H9 (cell line): ENCODE measurements at regions not wholly inside any gene's neighbourhood (a gene's known extent, or its start where the extent isn't known, plus 50 kb on each side); places are given as distances from the start of the nearest gene placed in this dataset.

Experiments
- DNase-seq: peaks from one replicate; pipeline ENCODE4 v3.0.0-alpha.2; 2017
- H2AFZ ChIP-seq: one replicate; pipeline ENCODE4 v1.6.1; 2013; ENCODE audit warnings: mild to moderate bottlenecking, low read length, control low read depth, moderate library complexity
- H2AK5ac ChIP-seq: 2 replicates; pipeline ENCODE4 v1.6.1; 2013; ENCODE audit warnings: low read length, control low read depth, mixed read lengths; ENCODE audit not compliant: insufficient read length
- H2BK120ac ChIP-seq: one replicate; pipeline ENCODE4 v1.6.1; 2013; ENCODE audit warnings: low read depth, mild to moderate bottlenecking, low read length, control low read depth, inconsistent platforms; ENCODE audit not compliant: poor library complexity, severe bottlenecking
- H2BK12ac ChIP-seq: 2 replicates; pipeline ENCODE4 v1.6.1; 2013; ENCODE audit warnings: low read length, control low read depth, mixed read lengths, low read depth; ENCODE audit not compliant: insufficient read length
- H2BK15ac ChIP-seq: 2 replicates; pipeline ENCODE4 v1.6.1; 2013; ENCODE audit warnings: low read depth, low read length, control low read depth
- H2BK20ac ChIP-seq: one replicate; pipeline ENCODE4 v1.6.1; 2013; ENCODE audit warnings: low read depth, mild to moderate bottlenecking, low read length, control low read depth, inconsistent platforms; ENCODE audit not compliant: poor library complexity, severe bottlenecking
- H2BK5ac ChIP-seq: 2 replicates; pipeline ENCODE4 v1.6.1; 2013; ENCODE audit warnings: low read length, control low read depth, mixed read lengths; ENCODE audit not compliant: insufficient read length
- H3K14ac ChIP-seq: 2 replicates; pipeline ENCODE4 v1.6.1; 2013; ENCODE audit warnings: low read length, control low read depth; ENCODE audit not compliant: insufficient read depth
- H3K18ac ChIP-seq: 2 replicates; pipeline ENCODE4 v1.6.1; 2013; ENCODE audit warnings: low read depth, mild to moderate bottlenecking, mixed read lengths, low read length, control low read depth; ENCODE audit not compliant: insufficient read length
- H3K23ac ChIP-seq: 2 replicates; pipeline ENCODE4 v1.6.1; 2013; ENCODE audit warnings: low read length, control low read depth, mixed read lengths, low read depth; ENCODE audit not compliant: insufficient read length
- H3K23me2 ChIP-seq: 2 replicates; pipeline ENCODE4 v1.6.1; 2013; ENCODE audit warnings: low read depth, mild to moderate bottlenecking, mixed read lengths, low read length, control low read depth; ENCODE audit not compliant: insufficient read length, poor library complexity, severe bottlenecking
- H3K27ac ChIP-seq: 2 replicates; pipeline ENCODE4 v1.5.1; 2013; ENCODE audit warnings: low read length, control low read depth, mixed read lengths, low read depth; ENCODE audit not compliant: insufficient read length
- H3K27me3 ChIP-seq: 2 replicates; pipeline ENCODE4 v1.6.1; 2013; ENCODE audit warnings: low read length, control low read depth, inconsistent platforms; ENCODE audit not compliant: insufficient read depth
- H3K4ac ChIP-seq: 2 replicates; pipeline ENCODE4 v1.6.1; 2013; ENCODE audit warnings: low read depth, mild to moderate bottlenecking, control low read depth, inconsistent platforms, low read length, moderate library complexity
- H3K4me1 ChIP-seq: 2 replicates; pipeline ENCODE4 v1.6.1; 2013; ENCODE audit warnings: low read length, control low read depth, inconsistent platforms; ENCODE audit not compliant: insufficient read depth
- H3K4me2 ChIP-seq: 2 replicates; pipeline ENCODE4 v1.6.1; 2013; ENCODE audit warnings: low read length, control low read depth, mixed read lengths; ENCODE audit not compliant: insufficient read length, insufficient read depth
- H3K56ac ChIP-seq: 2 replicates; pipeline ENCODE4 v1.6.1; 2013; ENCODE audit warnings: low read depth, mild to moderate bottlenecking, mixed read lengths, low read length, control low read depth; ENCODE audit not compliant: insufficient read length
- H3K79me1 ChIP-seq: 2 replicates; pipeline ENCODE4 v1.6.1; 2013; ENCODE audit warnings: low read depth, mild to moderate bottlenecking, moderate library complexity, low read length, control low read depth, inconsistent platforms; ENCODE audit not compliant: insufficient read depth, poor library complexity, severe bottlenecking
- H3K79me2 ChIP-seq: 2 replicates; pipeline ENCODE4 v1.6.1; 2013; ENCODE audit warnings: low read length, control low read depth, inconsistent platforms; ENCODE audit not compliant: insufficient read depth
- H3K9ac ChIP-seq: 2 replicates; pipeline ENCODE4 v1.6.1; 2013; ENCODE audit warnings: low read length, control low read depth, mixed read lengths; ENCODE audit not compliant: insufficient read length; ENCODE audit errors: extremely low read depth
- H3K9me3 ChIP-seq: one replicate; pipeline ENCODE4 v1.6.1; 2013; ENCODE audit warnings: low read depth, low read length, inconsistent platforms; ENCODE audit not compliant: control insufficient read depth
- H3T11ph ChIP-seq: one replicate; pipeline ENCODE4 v1.6.1; 2013; ENCODE audit warnings: mild to moderate bottlenecking, low read length, control low read depth, inconsistent platforms
- H4K20me1 ChIP-seq: one replicate; pipeline ENCODE4 v1.6.1; 2013; ENCODE audit not compliant: control insufficient read depth, insufficient read length, insufficient read depth
- H4K5ac ChIP-seq: 2 replicates; pipeline ENCODE4 v1.6.1; 2013; ENCODE audit warnings: low read depth, mild to moderate bottlenecking, mixed read lengths, low read length, control low read depth; ENCODE audit not compliant: insufficient read length
- H4K8ac ChIP-seq: replicated peaks from 2 replicates; pipeline ENCODE4 v1.6.1; 2013; ENCODE audit warnings: low read length, control low read depth, mixed read lengths, low read depth; ENCODE audit not compliant: insufficient read length
- H4K91ac ChIP-seq: 2 replicates; pipeline ENCODE4 v1.6.1; 2013; ENCODE audit warnings: low read depth, mild to moderate bottlenecking, moderate library complexity, mixed read lengths, low read length, control low read depth; ENCODE audit not compliant: insufficient read length
- H3K27ac Mint-ChIP-seq, 3 experiments: 2 replicates in 2 of 3; 3 replicates in 1 of 3; pipeline ENCODE4 v1.8.0; 2020 to 2021; ENCODE audit warnings: mixed read lengths in 3 of 3, mild to moderate bottlenecking in 1 of 3, moderate library complexity in 1 of 3
- H3K27me3 Mint-ChIP-seq: 2 replicates; pipeline ENCODE4 v1.8.0; 2021; ENCODE audit warnings: low read depth, mild to moderate bottlenecking, moderate library complexity, mixed read lengths
- H3K36me3 Mint-ChIP-seq, 3 experiments: 2 replicates in 2 of 3; 3 replicates in 1 of 3; pipeline ENCODE4 v1.8.0; 2020 to 2021; ENCODE audit warnings: low read depth in 3 of 3, mixed read lengths in 3 of 3; ENCODE audit not compliant: insufficient read depth in 1 of 3
- H3K4me1 Mint-ChIP-seq, 2 experiments: 2 replicates each; pipeline ENCODE4 v1.8.0; 2020; ENCODE audit warnings: mixed read lengths in 2 of 2
- H3K4me3 Mint-ChIP-seq, 2 experiments: 2 replicates in 1 of 2; 3 replicates in 1 of 2; pipeline ENCODE4 v1.8.0; 2020 to 2021; ENCODE audit warnings: mild to moderate bottlenecking in 2 of 2, mixed read lengths in 2 of 2, moderate library complexity in 1 of 2
- H3K9me3 Mint-ChIP-seq, 2 experiments: 2 replicates in 1 of 2; 3 replicates in 1 of 2; pipeline ENCODE4 v1.8.0; 2020; ENCODE audit warnings: mild to moderate bottlenecking in 2 of 2, mixed read lengths in 2 of 2, moderate library complexity in 1 of 2
- CTCF ChIP-seq: fragments of 200-600 bp; sonication (generic); conservative IDR thresholded peaks from 3 replicates; pipeline ENCODE4 v1.8.0; 2021; ENCODE audit warnings: antibody characterized with exemption, mild to moderate bottlenecking
- WGBS: extraction: QIAGEN DNeasy Blood & Tissue Kit; methylation state at CpG from one replicate; pipeline ENCODE4 v1.1.7; 2013; ENCODE audit warnings: missing lambda C conversion rate, low lambda C conversion rate, mixed read lengths; ENCODE audit not compliant: insufficient read length; ENCODE audit errors: extremely low coverage; 5-methylcytosine and 5-hydroxymethylcytosine counted together

- TF ChIP-seq CTCF = no peak
- Histone ChIP-seq H3T11ph (no peak overlapping the region), H2BK120ac (no peak overlapping the region), H2AFZ (no peak overlapping the region), H3K79me2 (no peaks in the 10 kb centered on the region), H3K23ac (no peak overlapping the region), H3K27me3 (no peaks in the 10 kb centered on the region), H3K56ac (no peak overlapping the region), H4K8ac (no peak overlapping the region), H3K23me2 (no peaks in the 10 kb centered on the region), H3K4me2 (no peak overlapping the region), H3K14ac (no peak overlapping the region), H2AK5ac (no peak overlapping the region), H3K27ac (no peak overlapping the region), H2BK12ac (no peak overlapping the region), H3K4ac (no peak overlapping the region), H2BK15ac (no peak overlapping the region), H3K4me1 (no peaks in the 10 kb centered on the region), H3K79me1 (no peaks in the 10 kb centered on the region), H2BK5ac (no peak overlapping the region), H4K20me1 (no peaks in the 10 kb centered on the region), H3K9ac (no peak overlapping the region), H4K5ac (no peak overlapping the region), H3K18ac (no peak overlapping the region), H4K91ac (no peak overlapping the region), H3K9me3 (no peaks in the 10 kb centered on the region), H2BK20ac (no peak overlapping the region)
- H3K4me1 Mint-ChIP-seq = no peaks in the 10 kb centered on the region
- no peak for DNase-seq
- H3K4me3 Mint-ChIP-seq = no peak overlapping the region
- no CpG with 5 or more reads among the region's 1 CpG for WGBS
- H3K27me3 Mint-ChIP-seq = no peaks in the 10 kb centered on the region
- no peak overlapping the region for H3K27ac Mint-ChIP-seq
- peaks cover 0 to 2% (median 2%) of the 10 kb centered on the region in 3 experiments; a peak in 1 of 7 replicates for H3K36me3 Mint-ChIP-seq
- H3K9me3 Mint-ChIP-seq = peaks cover 27 to 58% of the 10 kb centered on the region in 2 experiments
Observed at GRCh38 chr21:24298040-24298439, 1309.2 kb downstream of the MRPL39 start.
